Activated CD4-positive, alpha-beta T cell treated with anti-CD3 and anti-CD28 coated beads, Interleukin-2, amount 50 U/mL, for 24 hours (primary cell): ENCODE measurements at regions not wholly inside any gene's neighbourhood (a gene's known extent, or its start where the extent isn't known, plus 50 kb on each side); places are given as distances from the start of the nearest gene placed in this dataset.
"Not testable (repeated sequence)": the region's sequence is repeated elsewhere in the genome, so short reads cannot be mapped to it uniquely, and the experiment has no call there.

Experiments
- DNase-seq, 2 donors: peaks; one replicate each; pipeline ENCODE4 v3.0.0-alpha.2; 2020; ENCODE audit warnings: low read depth in 1 of 2, low spot score in 1 of 2

- not testable (repeated sequence) for DNase-seq
These were observed 164.7 kb upstream of the ANKRD55 start for GRCh38 chr5:56397796-56398195.

- DNase-seq = no peak
These were observed 163.5 kb upstream of the ANKRD55 start for GRCh38 chr5:56396634-56397033.

GRCh38 chr5:56389261-56389660, 156.1 kb upstream of the ANKRD55 start:
- no peak for DNase-seq

- no peak for DNase-seq
These were observed 155.3 kb upstream of the ANKRD55 start for GRCh38 chr5:56388229-56388985.

- no peak for DNase-seq
These were observed 152.9 kb upstream of the ANKRD55 start for GRCh38 chr5:56386046-56386445.

- no peak for DNase-seq
These were observed 151.1 kb upstream of the ANKRD55 start for GRCh38 chr5:56384186-56384585.

GRCh38 chr5:56383761-56384160, 150.6 kb upstream of the ANKRD55 start:
- no peak for DNase-seq

- DNase-seq = no peak
These were observed 149.8 kb upstream of the ANKRD55 start for GRCh38 chr5:56382896-56383295.

GRCh38 chr5:56377573-56377972, 144.4 kb upstream of the ANKRD55 start:
- no peak for DNase-seq

GRCh38 chr5:56376128-56376527, 143.0 kb upstream of the ANKRD55 start:
- no peak for DNase-seq

GRCh38 chr5:56375011-56375410, 141.9 kb upstream of the ANKRD55 start:
- no peak for DNase-seq

- not testable (repeated sequence) for DNase-seq
These were observed 139.4 kb upstream of the ANKRD55 start for GRCh38 chr5:56372491-56372890.

GRCh38 chr5:56369361-56369811, 136.3 kb upstream of the ANKRD55 start:
- DNase-seq = no peak

GRCh38 chr5:56367748-56368147, 134.6 kb upstream of the ANKRD55 start:
- no peak for DNase-seq

GRCh38 chr5:56366986-56367385, 133.9 kb upstream of the ANKRD55 start:
- DNase-seq = no peak

GRCh38 chr5:56361398-56361797, 128.3 kb upstream of the ANKRD55 start:
- no peak for DNase-seq

- no peak for DNase-seq
These were observed 127.7 kb upstream of the ANKRD55 start for GRCh38 chr5:56360816-56361215.

- DNase-seq = no peak
These were observed 126.9 kb upstream of the ANKRD55 start for GRCh38 chr5:56359809-56360685.

- DNase-seq = no peak
These were observed 125.9 kb upstream of the ANKRD55 start for GRCh38 chr5:56358703-56359681.

GRCh38 chr5:56358046-56358445, 124.9 kb upstream of the ANKRD55 start:
- no peak for DNase-seq

- no peak for DNase-seq
These were observed 124.3 kb upstream of the ANKRD55 start for GRCh38 chr5:56357426-56357825.
